B cell (primary cell): ENCODE measurements at regions not wholly inside any gene's neighbourhood (a gene's known extent, or its start where the extent isn't known, plus 50 kb on each side); places are given as distances from the start of the nearest gene placed in this dataset.

Source experiments
- CTCF ChIP-seq: fragments of 200-600 bp; IDR thresholded peaks from one replicate; pipeline ENCODE4 v1.8.0; 2022; ENCODE audit warnings: antibody characterized with exemption, mild to moderate bottlenecking
- EZH2 ChIP-seq: IDR thresholded peaks from 2 replicates; pipeline ENCODE4 v1.6.1; 2012; ENCODE audit warnings: borderline replicate concordance, low read depth, mild to moderate bottlenecking, moderate library complexity, low read length; ENCODE audit not compliant: insufficient read depth, poor library complexity, severe bottlenecking

GRCh38 chr3:87834327-87834726 is 224.5 kb downstream of the CGGBP1 start:
- no peak for TF ChIP-seq CTCF
- no peak for TF ChIP-seq EZH2
